Amygdala (tissue), 56 donors: ENCODE measurements at regions not wholly inside any gene's neighbourhood (a gene's known extent, or its start where the extent isn't known, plus 50 kb on each side); places are given as distances from the start of the nearest gene placed in this dataset.

Source experiments
- DNase-seq, 56 donors: peaks; one replicate each; lab custom pipeline; 2025; lab: John Stamatoyannopoulos, UW

- no peak for DNase-seq
These were observed 56.7 kb upstream of the GRIN3A start for GRCh38 chr9:101795147-101795546.

- no peak for DNase-seq
These were observed 54.0 kb upstream of the GRIN3A start for GRCh38 chr9:101792475-101792874.

DNA sequence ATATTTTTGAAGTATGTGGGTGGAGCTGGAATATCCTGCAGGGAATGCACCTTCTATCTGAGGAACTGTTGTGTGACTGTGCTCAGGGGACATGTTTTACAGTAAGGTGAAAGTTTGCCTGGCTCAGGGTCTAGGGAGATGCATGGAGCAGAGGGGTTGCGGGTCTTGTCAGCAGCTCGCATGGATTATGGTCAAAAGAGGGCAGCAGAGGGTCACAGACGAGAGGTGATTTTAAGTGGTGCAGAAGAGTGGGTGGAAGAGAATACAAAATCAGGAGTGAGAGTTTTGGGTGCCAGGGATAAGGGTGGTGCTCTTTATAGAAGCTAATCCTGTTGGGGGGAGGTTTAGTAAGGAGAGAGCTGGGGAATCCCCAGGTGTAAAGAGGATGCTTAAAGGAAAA, 53.5 kb upstream of the GRIN3A start:
- peak in 4 of 56 donors; percentile 0 to 33 (median 4) for DNase-seq

GRCh38 chr9:101791533-101791932, 53.1 kb upstream of the GRIN3A start:
- no peak for DNase-seq
